ENCODE measurements at regions not wholly inside any gene's neighbourhood (a gene's known extent, or its start where the extent isn't known, plus 50 kb on each side); places are given as distances from the start of the nearest gene placed in this dataset.
A peak's percentile ranks its signal among the peaks of the same experiment; 100 is the strongest.
"Not testable (repeated sequence)": the region's sequence is repeated elsewhere in the genome, so short reads cannot be mapped to it uniquely, and the experiment has no call there.

- peak overlapping the region; percentile 75 for H3K4me3 Mint-ChIP-seq
- not testable (repeated sequence) for H3K27me3 Mint-ChIP-seq (ENCODE audit: low read depth); H3K4me1 Mint-ChIP-seq (ENCODE audit: low read depth); H3K9me3 Mint-ChIP-seq; H3K36me3 Mint-ChIP-seq (ENCODE audit: insufficient read depth)
- DNase-seq = peak; percentile 69
- peak; percentile 93 to 95 for ATAC-seq
Observed at GRCh38 chr7:73154586-73155038, 68.8 kb upstream of the SPDYE9 start.

DNA sequence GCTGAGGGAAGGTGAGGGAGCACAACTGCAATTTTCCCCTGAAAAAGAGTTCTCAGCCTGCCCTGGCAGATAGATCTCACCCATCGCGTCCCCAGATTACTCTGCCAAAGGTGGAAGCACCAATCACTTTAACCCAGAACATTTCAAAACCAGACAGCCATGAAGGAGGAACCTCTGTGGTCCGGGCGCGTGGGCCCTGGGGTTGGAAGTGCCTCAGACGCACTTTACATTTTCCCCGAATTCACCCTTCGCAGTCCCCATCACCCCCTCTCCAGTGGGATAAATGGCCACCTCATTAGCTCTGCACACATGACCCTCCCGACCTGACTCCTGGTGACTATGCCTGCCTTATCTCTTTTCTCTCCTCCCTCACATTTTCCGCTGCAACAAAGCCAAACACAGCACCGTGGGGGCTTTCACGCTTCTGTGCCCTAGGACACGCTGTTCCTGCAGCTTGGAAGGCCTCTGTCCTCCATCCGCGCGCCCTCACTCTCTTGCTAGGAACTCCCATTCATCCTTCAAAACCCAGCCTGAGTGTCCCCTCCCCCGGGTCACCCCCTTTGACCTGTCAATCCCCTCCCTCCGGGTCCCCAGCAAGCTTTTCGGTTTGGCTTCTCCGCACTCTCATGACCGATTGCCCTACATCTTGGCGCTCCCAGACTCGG, 68.2 kb upstream of the SPDYE9 start:
- H3K36me3 Mint-ChIP-seq (ENCODE audit: insufficient read depth); H3K9me3 Mint-ChIP-seq; H3K4me1 Mint-ChIP-seq (ENCODE audit: low read depth); H3K27me3 Mint-ChIP-seq (ENCODE audit: low read depth); DNase-seq; ATAC-seq: not testable (repeated sequence)
- H3K4me3 Mint-ChIP-seq = peak overlapping the region; percentile 75

- not testable (repeated sequence) for ATAC-seq; DNase-seq; H3K4me1 Mint-ChIP-seq (ENCODE audit: low read depth); H3K9me3 Mint-ChIP-seq; H3K4me3 Mint-ChIP-seq; H3K27me3 Mint-ChIP-seq (ENCODE audit: low read depth); H3K36me3 Mint-ChIP-seq (ENCODE audit: insufficient read depth)
Observed at GRCh38 chr7:73148570-73148969, 62.7 kb upstream of the SPDYE9 start.

GRCh38 chr7:73147681-73148080, 61.8 kb upstream of the SPDYE9 start:
- not testable (repeated sequence) for H3K27me3 Mint-ChIP-seq (ENCODE audit: low read depth); H3K4me3 Mint-ChIP-seq; H3K36me3 Mint-ChIP-seq (ENCODE audit: insufficient read depth); DNase-seq; H3K9me3 Mint-ChIP-seq; H3K4me1 Mint-ChIP-seq (ENCODE audit: low read depth); ATAC-seq

DNA sequence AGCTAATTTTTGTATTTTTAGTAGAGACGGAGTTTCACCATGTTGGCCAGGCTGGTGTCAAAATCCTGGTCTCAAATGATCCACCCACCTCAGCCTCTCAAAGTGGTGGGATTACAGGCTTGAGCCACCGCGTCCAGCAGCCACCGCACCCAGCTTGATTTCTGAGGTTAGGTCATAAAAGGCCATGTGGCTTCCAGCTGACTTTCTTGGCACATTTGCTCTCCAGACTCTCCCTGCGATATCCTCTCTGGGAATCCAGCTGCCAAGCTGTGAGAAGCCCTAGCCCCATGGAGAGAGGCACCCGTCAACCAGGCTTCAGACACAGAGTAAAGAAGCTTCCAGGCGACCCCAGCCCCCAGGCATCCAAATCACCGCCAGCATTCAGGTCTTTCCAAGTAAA, 58.2 kb upstream of the SPDYE9 start:
- H3K27me3 Mint-ChIP-seq (ENCODE audit: low read depth); DNase-seq; H3K4me3 Mint-ChIP-seq; ATAC-seq; H3K36me3 Mint-ChIP-seq (ENCODE audit: insufficient read depth); H3K9me3 Mint-ChIP-seq; H3K4me1 Mint-ChIP-seq (ENCODE audit: low read depth): not testable (repeated sequence)

DNA sequence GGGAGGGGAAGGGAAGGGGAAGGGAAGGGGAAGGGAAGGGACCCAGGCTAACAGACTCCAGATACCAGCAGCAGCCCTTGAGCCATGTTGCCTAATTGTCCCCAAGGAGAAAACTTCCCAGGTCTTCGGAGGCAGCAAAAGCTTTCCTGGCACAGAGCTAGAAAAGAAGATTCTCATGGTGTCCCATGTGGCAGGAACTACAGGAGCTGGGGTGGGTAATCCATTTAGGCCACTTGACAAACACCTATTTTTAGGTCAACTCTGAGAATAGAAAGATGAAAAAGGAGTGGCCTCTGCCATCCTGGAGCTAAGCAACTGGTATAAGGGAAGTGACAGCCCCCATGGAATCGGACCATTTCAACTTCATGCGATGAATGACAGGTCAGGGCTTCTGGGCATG, 52.1 kb upstream of the SPDYE9 start:
- ATAC-seq; H3K9me3 Mint-ChIP-seq; H3K27me3 Mint-ChIP-seq (ENCODE audit: low read depth); H3K36me3 Mint-ChIP-seq (ENCODE audit: insufficient read depth); DNase-seq; H3K4me3 Mint-ChIP-seq; H3K4me1 Mint-ChIP-seq (ENCODE audit: low read depth): not testable (repeated sequence)
